A673 (cell line): ENCODE measurements at regions not wholly inside any gene's neighbourhood (a gene's known extent, or its start where the extent isn't known, plus 50 kb on each side); places are given as distances from the start of the nearest gene placed in this dataset.

Experiments
- EZH2 ChIP-seq: fragments of 200-600 bp; sonication (generic); IDR thresholded peaks from 2 replicates; pipeline ENCODE4 v1.6.1; 2017; ENCODE audit warnings: borderline replicate concordance, low read depth, mild to moderate bottlenecking, mixed read lengths, antibody characterized with exemption, low read length; ENCODE audit not compliant: poor library complexity, severe bottlenecking
- TF ChIP-seq, protein P1 (sequence below): fragments of 300-800, 200-600 bp; sonication (generic); conservative IDR thresholded peaks from 2 replicates; pipeline ENCODE4 v1.5.1; 2017; ENCODE audit warnings: low read depth, mild to moderate bottlenecking, antibody characterized with exemption, low read length, moderate library complexity, mixed read lengths

DNA sequence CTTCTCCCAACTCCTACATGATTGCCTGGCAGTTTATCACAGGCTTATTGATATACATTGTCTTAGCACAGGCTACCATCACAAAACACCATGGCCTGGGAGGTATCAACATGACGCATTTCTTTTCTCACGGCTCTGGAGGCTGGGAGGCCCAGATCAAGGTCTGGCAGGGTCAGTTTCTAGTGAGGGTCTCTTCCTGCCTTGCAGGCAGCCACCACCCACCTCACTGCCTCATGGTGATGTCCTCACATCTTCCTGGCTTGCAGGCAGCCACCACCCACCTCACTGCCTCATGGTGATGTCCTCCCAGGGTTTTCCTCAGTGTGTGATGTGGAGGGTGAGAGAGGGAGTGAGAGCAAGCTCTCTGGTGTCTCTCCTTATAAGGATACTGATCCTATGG lies 599.3 kb upstream of the MKI67 start:
- no peak for TF ChIP-seq EZH2
- TF ChIP-seq, protein P1, sequence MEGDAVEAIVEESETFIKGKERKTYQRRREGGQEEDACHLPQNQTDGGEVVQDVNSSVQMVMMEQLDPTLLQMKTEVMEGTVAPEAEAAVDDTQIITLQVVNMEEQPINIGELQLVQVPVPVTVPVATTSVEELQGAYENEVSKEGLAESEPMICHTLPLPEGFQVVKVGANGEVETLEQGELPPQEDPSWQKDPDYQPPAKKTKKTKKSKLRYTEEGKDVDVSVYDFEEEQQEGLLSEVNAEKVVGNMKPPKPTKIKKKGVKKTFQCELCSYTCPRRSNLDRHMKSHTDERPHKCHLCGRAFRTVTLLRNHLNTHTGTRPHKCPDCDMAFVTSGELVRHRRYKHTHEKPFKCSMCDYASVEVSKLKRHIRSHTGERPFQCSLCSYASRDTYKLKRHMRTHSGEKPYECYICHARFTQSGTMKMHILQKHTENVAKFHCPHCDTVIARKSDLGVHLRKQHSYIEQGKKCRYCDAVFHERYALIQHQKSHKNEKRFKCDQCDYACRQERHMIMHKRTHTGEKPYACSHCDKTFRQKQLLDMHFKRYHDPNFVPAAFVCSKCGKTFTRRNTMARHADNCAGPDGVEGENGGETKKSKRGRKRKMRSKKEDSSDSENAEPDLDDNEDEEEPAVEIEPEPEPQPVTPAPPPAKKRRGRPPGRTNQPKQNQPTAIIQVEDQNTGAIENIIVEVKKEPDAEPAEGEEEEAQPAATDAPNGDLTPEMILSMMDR = no peak
